ENCODE measurements at regions not wholly inside any gene's neighbourhood (a gene's known extent, or its start where the extent isn't known, plus 50 kb on each side); places are given as distances from the start of the nearest gene placed in this dataset.

GRCh38 chr12:27179400-27180214, 64.5 kb upstream of the STK38L start:
- TF ChIP-seq CTCF (IDR thresholded peaks at IDR 0.05; ENCODE audit: insufficient read depth, low read length, poor library complexity, severe bottlenecking), result no peak
- TF ChIP-seq EZH2phosphoT487 (conservative IDR thresholded peaks at IDR 0.05; ENCODE audit: low read length), result no peak

Measured in SU-DHL-6 (cell line).